HG03159 (cell line): ENCODE measurements at regions not wholly inside any gene's neighbourhood (a gene's known extent, or its start where the extent isn't known, plus 50 kb on each side); places are given as distances from the start of the nearest gene placed in this dataset.

Experiments
- ATAC-seq: cut with Tn5 transposase; IDR thresholded peaks from one replicate; pipeline ENCODE4 v1.9.1; 2021; ENCODE audit warnings: mild to moderate bottlenecking, moderate library complexity; ENCODE audit not compliant: unreplicated experiment

DNA sequence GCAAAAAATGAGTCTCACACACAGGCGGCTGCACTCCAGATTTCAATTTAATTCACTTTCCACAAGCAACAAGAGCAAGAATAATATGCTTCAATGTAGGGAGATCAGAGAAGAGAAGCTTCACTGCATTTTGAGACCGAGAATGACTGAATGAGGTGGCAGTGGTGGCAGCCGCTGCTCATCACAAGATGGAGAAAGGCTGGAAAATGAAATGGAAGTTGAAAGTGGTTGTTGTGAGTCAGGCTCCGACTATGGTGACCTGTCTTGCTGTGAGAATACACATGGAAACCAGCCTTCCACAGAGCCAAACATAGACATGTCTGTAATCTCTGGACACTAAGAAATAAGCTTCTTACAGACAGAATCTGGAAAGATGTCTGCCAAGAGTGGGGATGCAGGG lies 499.6 kb upstream of the LRRN3 start:
- no peak for ATAC-seq

- no peak for ATAC-seq
Observed at GRCh38 chr7:110592557-110592956, 498.4 kb upstream of the LRRN3 start.

DNA sequence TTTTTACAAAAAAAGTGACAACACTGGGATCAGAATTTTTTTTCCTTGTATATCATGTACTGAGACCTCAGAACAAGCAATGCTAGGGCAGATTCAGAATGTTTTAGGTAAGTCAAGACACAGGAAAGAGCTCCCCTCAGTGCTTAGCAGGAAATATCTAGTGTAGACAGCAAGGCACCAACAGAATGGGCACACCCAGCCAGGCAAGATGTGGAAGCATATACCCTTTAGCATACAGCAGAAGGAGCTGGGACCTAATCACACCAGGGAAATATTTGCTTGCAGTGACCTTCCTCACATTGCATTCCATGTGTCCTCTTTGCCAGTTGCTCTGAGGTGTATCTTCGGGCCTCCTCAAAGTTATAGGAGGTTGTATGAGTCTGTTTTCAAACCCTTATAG lies 497.6 kb upstream of the LRRN3 start:
- ATAC-seq = no peak

- ATAC-seq = no peak
Observed at GRCh38 chr7:110595694-110596093, 495.2 kb upstream of the LRRN3 start.

DNA sequence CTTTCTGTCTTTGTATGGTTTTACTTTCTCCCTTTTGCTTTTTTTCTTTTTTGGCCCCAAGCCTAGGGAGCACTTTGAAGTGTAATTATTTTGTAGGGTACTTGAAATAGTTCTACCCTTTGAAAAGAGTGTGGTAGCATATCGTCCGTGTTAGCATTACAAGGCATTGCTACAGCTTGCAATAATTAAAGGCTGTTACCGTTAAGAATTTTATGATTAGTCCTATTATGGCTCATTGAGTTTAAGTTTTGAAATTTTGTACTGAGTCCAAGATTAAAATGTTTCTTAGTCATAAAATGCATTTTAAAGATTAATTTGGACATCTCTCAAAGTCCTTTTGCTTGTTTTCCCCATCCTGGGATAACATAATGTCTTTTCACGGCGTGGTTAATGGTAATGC lies 490.0 kb upstream of the LRRN3 start:
- no peak for ATAC-seq

- ATAC-seq = no peak
Observed at GRCh38 chr7:110601710-110602109, 489.2 kb upstream of the LRRN3 start.

DNA sequence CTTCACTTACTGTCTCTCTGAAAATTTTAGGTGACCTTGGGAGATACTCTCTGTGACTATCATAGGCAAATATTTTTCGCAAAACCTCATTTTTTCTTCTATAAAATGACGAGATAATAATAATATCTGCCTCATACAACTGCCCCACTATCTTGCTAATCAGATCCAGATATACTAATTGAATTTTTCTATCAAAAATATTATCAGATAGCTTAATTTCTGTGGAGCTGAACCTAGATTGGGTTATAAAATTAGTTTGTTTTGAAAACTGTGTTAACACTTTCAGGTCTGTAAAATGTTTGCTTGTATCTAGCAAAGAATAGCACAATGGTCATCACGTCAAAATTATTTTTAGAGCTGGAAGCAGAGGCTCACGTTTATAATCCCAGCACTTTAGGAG lies 486.7 kb upstream of the LRRN3 start:
- no peak for ATAC-seq

- no peak for ATAC-seq
Observed at GRCh38 chr7:110604885-110605284, 486.0 kb upstream of the LRRN3 start.

- ATAC-seq = no peak
Observed at GRCh38 chr7:110607050-110607857, 483.7 kb upstream of the LRRN3 start.

- no peak for ATAC-seq
Observed at GRCh38 chr7:110609336-110609735, 481.6 kb upstream of the LRRN3 start.

- ATAC-seq = no peak
Observed at GRCh38 chr7:110612680-110613079, 478.2 kb upstream of the LRRN3 start.
